RWPE2 (cell line): ENCODE measurements at regions not wholly inside any gene's neighbourhood (a gene's known extent, or its start where the extent isn't known, plus 50 kb on each side); places are given as distances from the start of the nearest gene placed in this dataset.

ENCODE experiments used
- ATAC-seq: fragments of 200-7000 bp; cut with Tn5 transposase; 3 replicates; pipeline ENCODE4 v1.9.1; 2021; ENCODE audit warnings: low read depth
- DNase-seq: peaks from one replicate; pipeline ENCODE4 v3.0.0-alpha.2; 2020; ENCODE audit warnings: low spot score
- H3K27ac ChIP-seq: fragments of 450-650 bp; 2 replicates; pipeline ENCODE4 v1.5.1; 2017; ENCODE audit warnings: mild to moderate bottlenecking; ENCODE audit not compliant: poor library complexity, severe bottlenecking
- H3K27me3 ChIP-seq: fragments of 250-450 bp; sonication (Bioruptor Pico); 2 replicates; pipeline ENCODE4 v1.5.1; 2021; ENCODE audit warnings: mild to moderate bottlenecking, moderate library complexity; ENCODE audit not compliant: insufficient read depth, poor library complexity, severe bottlenecking
- H3K36me3 ChIP-seq: fragments of 250-450 bp; sonication (Bioruptor Pico); 2 replicates; pipeline ENCODE4 v1.5.1; 2020; ENCODE audit warnings: low read depth, mild to moderate bottlenecking, moderate library complexity
- H3K4me1 ChIP-seq: fragments of 250-450 bp; sonication (Bioruptor Pico); 2 replicates; pipeline ENCODE4 v1.5.1; 2021; ENCODE audit warnings: mild to moderate bottlenecking, moderate library complexity; ENCODE audit not compliant: insufficient read depth, poor library complexity, severe bottlenecking
- H3K4me3 ChIP-seq: fragments of 250-450 bp; sonication (Bioruptor Pico); 2 replicates; pipeline ENCODE4 v1.5.1; 2021; ENCODE audit warnings: mild to moderate bottlenecking, moderate library complexity; ENCODE audit not compliant: severe bottlenecking
- H3K9me3 ChIP-seq: fragments of 250-450 bp; sonication (Bioruptor Pico); 2 replicates; pipeline ENCODE4 v1.5.1; 2021; ENCODE audit warnings: mild to moderate bottlenecking, moderate library complexity; ENCODE audit not compliant: severe bottlenecking
- TF ChIP-seq, protein P1 (sequence below): fragments of 450-650 bp; IDR thresholded peaks from one replicate; pipeline ENCODE4 v1.5.1; 2017; ENCODE audit warnings: mild to moderate bottlenecking, moderate library complexity; ENCODE audit not compliant: poor library complexity, severe bottlenecking

GRCh38 chr9:134970198-134970597 lies 52.5 kb upstream of the FCN1 start:
- no peak overlapping the region for H3K27ac ChIP-seq
- H3K4me1 ChIP-seq = no peaks in the 10 kb centered on the region
- ATAC-seq (no peak), DNase-seq (no peak)
- no peaks in the 10 kb centered on the region for H3K9me3 ChIP-seq
- H3K36me3 ChIP-seq = no peaks in the 10 kb centered on the region
- peaks cover 32% of the 10 kb centered on the region for H3K27me3 ChIP-seq
- TF ChIP-seq, protein P1, sequence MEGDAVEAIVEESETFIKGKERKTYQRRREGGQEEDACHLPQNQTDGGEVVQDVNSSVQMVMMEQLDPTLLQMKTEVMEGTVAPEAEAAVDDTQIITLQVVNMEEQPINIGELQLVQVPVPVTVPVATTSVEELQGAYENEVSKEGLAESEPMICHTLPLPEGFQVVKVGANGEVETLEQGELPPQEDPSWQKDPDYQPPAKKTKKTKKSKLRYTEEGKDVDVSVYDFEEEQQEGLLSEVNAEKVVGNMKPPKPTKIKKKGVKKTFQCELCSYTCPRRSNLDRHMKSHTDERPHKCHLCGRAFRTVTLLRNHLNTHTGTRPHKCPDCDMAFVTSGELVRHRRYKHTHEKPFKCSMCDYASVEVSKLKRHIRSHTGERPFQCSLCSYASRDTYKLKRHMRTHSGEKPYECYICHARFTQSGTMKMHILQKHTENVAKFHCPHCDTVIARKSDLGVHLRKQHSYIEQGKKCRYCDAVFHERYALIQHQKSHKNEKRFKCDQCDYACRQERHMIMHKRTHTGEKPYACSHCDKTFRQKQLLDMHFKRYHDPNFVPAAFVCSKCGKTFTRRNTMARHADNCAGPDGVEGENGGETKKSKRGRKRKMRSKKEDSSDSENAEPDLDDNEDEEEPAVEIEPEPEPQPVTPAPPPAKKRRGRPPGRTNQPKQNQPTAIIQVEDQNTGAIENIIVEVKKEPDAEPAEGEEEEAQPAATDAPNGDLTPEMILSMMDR = no peak
- H3K4me3 ChIP-seq = no peak overlapping the region

GRCh38 chr9:134970719-134971118 lies 53.0 kb upstream of the FCN1 start:
- DNase-seq (no peak), ATAC-seq (no peak)
- Histone ChIP-seq H3K27ac (no peak overlapping the region), H3K36me3 (no peaks in the 10 kb centered on the region), H3K4me1 (no peaks in the 10 kb centered on the region), H3K9me3 (no peaks in the 10 kb centered on the region), H3K4me3 (no peak overlapping the region), H3K27me3 (peaks cover 35% of the 10 kb centered on the region)
- TF ChIP-seq, protein P1 = no peak

- H3K4me3 ChIP-seq = no peak overlapping the region
These were observed 53.5 kb upstream of the FCN1 start for GRCh38 chr9:134971196-134971595.

DNA sequence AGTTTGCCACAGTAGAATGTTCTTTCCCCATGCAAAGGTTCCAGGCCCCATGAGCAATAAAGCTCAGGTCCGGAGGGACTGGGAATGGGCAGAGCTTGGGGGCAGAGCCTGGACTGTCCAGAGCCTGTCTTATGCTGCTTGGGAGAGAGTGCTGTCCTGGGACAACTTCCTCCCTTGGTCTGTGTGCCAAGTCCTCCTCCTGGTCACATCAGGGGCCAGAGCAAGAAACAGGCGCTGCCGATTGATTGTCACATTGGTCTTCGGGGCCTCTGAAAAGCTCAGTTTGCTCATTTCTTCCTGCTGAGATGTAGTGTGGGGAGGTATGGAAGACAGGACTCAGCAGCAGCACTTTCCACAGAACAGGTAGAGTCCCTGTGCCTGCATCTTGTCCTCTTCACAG lies 54.0 kb upstream of the FCN1 start:
- Histone ChIP-seq H3K4me1 (no peaks in the 10 kb centered on the region), H3K9me3 (no peaks in the 10 kb centered on the region), H3K27ac (no peak overlapping the region), H3K27me3 (peaks cover 38% of the 10 kb centered on the region), H3K4me3 (no peak overlapping the region), H3K36me3 (no peaks in the 10 kb centered on the region)
- TF ChIP-seq, protein P1 = no peak
- DNase-seq = no peak
- no peak for ATAC-seq

More at GRCh38 chr9:134971196-134971595, 53.5 kb upstream of the FCN1 start:
- H3K4me1 ChIP-seq = no peaks in the 10 kb centered on the region
- no peaks in the 10 kb centered on the region for H3K9me3 ChIP-seq
- DNase-seq = no peak
- ATAC-seq = no peak
- TF ChIP-seq, protein P1 = no peak
- H3K27ac ChIP-seq = no peak overlapping the region
- no peaks in the 10 kb centered on the region for H3K36me3 ChIP-seq
- H3K27me3 ChIP-seq = peaks cover 38% of the 10 kb centered on the region

DNA sequence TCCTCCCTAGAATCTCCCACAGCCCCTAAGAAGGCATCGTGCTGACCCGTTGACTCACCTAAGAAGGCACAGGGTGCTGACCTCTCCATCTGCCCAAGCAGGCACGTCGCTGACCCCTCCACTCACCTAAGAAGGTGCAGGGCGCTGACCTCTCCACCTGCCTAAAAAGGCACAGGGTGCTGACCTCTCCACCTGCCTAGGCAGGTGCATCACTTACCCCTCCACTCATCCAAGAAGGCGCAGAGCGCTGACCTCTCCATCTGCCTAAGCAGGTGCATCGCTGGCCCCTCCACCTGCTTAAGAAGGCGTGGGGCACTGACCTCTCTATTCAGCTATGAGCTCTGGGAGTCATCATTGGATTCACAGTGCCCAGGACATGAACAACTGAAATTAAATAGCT lies 54.4 kb upstream of the FCN1 start:
- no peak overlapping the region for H3K27ac ChIP-seq
- H3K36me3 ChIP-seq = no peaks in the 10 kb centered on the region
- H3K4me1 ChIP-seq = no peaks in the 10 kb centered on the region
- H3K27me3 ChIP-seq = peaks cover 38% of the 10 kb centered on the region
- ATAC-seq (no peak), DNase-seq (no peak)
- H3K4me3 ChIP-seq = no peak overlapping the region
- H3K9me3 ChIP-seq = no peaks in the 10 kb centered on the region
- TF ChIP-seq, protein P1 = no peak
